ENCODE measurements at regions not wholly inside any gene's neighbourhood (a gene's known extent, or its start where the extent isn't known, plus 50 kb on each side); places are given as distances from the start of the nearest gene placed in this dataset.

DNA sequence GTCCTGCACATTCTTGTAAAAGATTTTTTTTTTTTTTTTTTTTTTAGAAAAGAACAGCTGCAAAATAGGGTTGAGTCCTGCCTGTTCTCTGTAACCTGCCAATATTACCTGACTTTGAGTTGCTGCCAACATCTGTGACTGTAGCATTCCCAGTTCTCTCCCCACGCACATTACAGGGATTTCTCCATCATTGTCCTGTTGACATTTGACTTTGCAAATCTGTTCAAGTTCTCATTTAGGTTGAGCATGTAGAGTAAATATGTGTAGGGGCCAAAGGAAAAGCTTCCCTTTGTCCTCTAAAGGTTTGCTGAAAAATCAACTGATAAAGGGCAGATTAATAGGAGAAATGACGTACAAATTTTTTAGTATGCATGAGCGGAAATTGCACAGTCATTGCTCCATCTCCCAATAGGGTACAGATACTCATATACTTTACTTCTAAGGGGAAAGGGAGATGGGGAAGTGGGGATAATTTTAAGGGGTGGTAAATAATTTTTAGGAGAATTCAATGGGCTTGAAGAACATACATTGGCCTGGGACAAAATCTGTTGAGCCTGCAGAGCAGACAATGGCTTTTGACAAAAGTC is 385.5 kb downstream of the PIK3C3 start:
- TF ChIP-seq POLR2AphosphoS5 (IDR thresholded peaks at IDR 0.05; ENCODE audit: borderline replicate concordance, low read depth, low read length), result no peak
- no peak for TF ChIP-seq EZH2 (IDR thresholded peaks at IDR 0.05)
- TF ChIP-seq FOXP2 (optimal IDR thresholded peaks at IDR 0.05; ENCODE audit: control extremely low read depth, extremely low read length, insufficient read depth), result no peak

Measured in SK-N-MC (cell line).